ENCODE measurements at regions not wholly inside any gene's neighbourhood (a gene's known extent, or its start where the extent isn't known, plus 50 kb on each side); places are given as distances from the start of the nearest gene placed in this dataset.
"Not testable (repeated sequence)": the region's sequence is repeated elsewhere in the genome, so short reads cannot be mapped to it uniquely, and the experiment has no call there.

DNA sequence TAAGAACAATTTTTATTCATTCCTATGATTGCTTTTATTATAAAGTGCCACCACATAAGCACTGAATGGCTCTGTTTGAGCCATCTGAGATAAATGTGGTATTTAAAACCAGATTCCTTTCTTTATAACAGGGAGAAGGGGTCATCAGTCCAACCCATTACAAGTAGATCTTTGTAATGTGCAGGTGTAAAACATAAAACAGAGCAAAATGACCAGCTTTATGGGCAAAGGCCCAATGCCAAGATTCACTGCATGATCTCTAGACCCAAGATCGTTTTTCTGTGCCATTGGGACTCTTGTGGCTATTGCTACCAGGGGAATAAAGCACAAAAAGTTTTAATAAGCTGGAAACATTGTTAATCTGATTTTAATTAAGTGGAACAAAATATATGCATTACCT lies 469.9 kb downstream of the PRR16 start:
- Histone ChIP-seq H3K9me3 (peaks cover 0 to 11% (median 8%) of the 10 kb centered on the region in 4 donors), H3K36me3 (no peaks in the 10 kb centered on the region), H3K27me3 (no peaks in the 10 kb centered on the region), H3K4me1 (no peaks in the 10 kb centered on the region), H3K4me3 (no peak overlapping the region), H3K27ac (no peak overlapping the region)
- TF ChIP-seq EP300 (IDR thresholded peaks at IDR 0.05), result no peak
- TF ChIP-seq POLR2A (IDR thresholded peaks at IDR 0.05), result no peak
- no peak for TF ChIP-seq POLR2AphosphoS5 (IDR thresholded peaks at IDR 0.05)
- TF ChIP-seq, protein P1, sequence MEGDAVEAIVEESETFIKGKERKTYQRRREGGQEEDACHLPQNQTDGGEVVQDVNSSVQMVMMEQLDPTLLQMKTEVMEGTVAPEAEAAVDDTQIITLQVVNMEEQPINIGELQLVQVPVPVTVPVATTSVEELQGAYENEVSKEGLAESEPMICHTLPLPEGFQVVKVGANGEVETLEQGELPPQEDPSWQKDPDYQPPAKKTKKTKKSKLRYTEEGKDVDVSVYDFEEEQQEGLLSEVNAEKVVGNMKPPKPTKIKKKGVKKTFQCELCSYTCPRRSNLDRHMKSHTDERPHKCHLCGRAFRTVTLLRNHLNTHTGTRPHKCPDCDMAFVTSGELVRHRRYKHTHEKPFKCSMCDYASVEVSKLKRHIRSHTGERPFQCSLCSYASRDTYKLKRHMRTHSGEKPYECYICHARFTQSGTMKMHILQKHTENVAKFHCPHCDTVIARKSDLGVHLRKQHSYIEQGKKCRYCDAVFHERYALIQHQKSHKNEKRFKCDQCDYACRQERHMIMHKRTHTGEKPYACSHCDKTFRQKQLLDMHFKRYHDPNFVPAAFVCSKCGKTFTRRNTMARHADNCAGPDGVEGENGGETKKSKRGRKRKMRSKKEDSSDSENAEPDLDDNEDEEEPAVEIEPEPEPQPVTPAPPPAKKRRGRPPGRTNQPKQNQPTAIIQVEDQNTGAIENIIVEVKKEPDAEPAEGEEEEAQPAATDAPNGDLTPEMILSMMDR (IDR thresholded peaks at IDR 0.05), result no peak
- WGBS, 5 donors, result 19 to 57% (median 35%) methylated on average over 1 of the region's 1 CpG
- intact Hi-C loops (cut with DNase I; ENCODE audit: low total_unique reads), result no loop called here
- no peak for DNase-seq

- no peak for DNase-seq
- WGBS, 5 donors, result 87 to 96% (median 88%) methylated on average over 4 to 31 of the region's 31 CpGs
- Histone ChIP-seq H3K9me3 (peaks cover 0 to 11% (median 8%) of the 10 kb centered on the region in 4 donors), H3K27ac (no peak overlapping the region), H3K27me3 (no peaks in the 10 kb centered on the region), H3K4me3 (no peak overlapping the region), H3K36me3 (no peaks in the 10 kb centered on the region), H3K4me1 (no peaks in the 10 kb centered on the region)
- intact Hi-C loops (cut with DNase I; ENCODE audit: low total_unique reads), result no loop called here
- TF ChIP-seq, protein P1 (IDR thresholded peaks at IDR 0.05), result no peak
- no peak for TF ChIP-seq POLR2A (IDR thresholded peaks at IDR 0.05)
Observed at GRCh38 chr5:120936652-120937051, 472.6 kb downstream of the PRR16 start.

DNA sequence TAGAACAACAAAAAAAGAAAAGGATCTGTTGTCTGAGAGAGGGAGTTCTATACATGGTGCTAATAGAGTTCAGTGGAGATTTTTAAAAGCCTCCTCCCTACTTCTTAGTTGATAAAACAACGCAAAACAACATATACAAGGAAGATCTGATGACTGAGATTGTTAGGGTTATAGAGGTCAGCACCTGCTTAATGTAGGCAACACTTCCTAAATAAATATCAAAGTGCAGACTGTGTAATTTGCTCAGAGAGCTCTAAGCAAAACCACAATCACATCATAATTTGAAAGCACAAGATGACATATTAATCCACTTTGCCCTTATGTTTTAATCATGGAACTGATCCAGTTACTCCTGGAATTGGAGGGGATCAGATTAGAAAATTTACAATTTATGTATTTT lies 474.5 kb downstream of the PRR16 start:
- Histone ChIP-seq H3K27ac (no peak overlapping the region), H3K27me3 (no peaks in the 10 kb centered on the region), H3K4me3 (no peak overlapping the region), H3K4me1 (no peaks in the 10 kb centered on the region), H3K9me3 (peaks cover 0 to 11% (median 8%) of the 10 kb centered on the region in 4 donors), H3K36me3 (no peaks in the 10 kb centered on the region)
- WGBS, 5 donors, result 24 to 55% (median 33%) methylated on average over 1 of the region's 1 CpG
- intact Hi-C loops (cut with DNase I; ENCODE audit: low total_unique reads), result no loop called here
- TF ChIP-seq POLR2A (IDR thresholded peaks at IDR 0.05) (no peak), EP300 (IDR thresholded peaks at IDR 0.05) (no peak), POLR2AphosphoS5 (IDR thresholded peaks at IDR 0.05) (no peak)
- TF ChIP-seq, protein P1 (IDR thresholded peaks at IDR 0.05), result no peak
- DNase-seq, result no peak

GRCh38 chr5:120942596-120943350 lies 478.7 kb downstream of the PRR16 start:
- 77 to 85% (median 78%) methylated on average over 8 of the region's 8 CpGs for WGBS, 5 donors
- TF ChIP-seq POLR2A (IDR thresholded peaks at IDR 0.05) (no peak), EP300 (IDR thresholded peaks at IDR 0.05) (no peak), POLR2AphosphoS5 (IDR thresholded peaks at IDR 0.05) (no peak)
- TF ChIP-seq, protein P1 (IDR thresholded peaks at IDR 0.05), result no peak
- Histone ChIP-seq H3K9me3 (no peaks in the 10 kb centered on the region), H3K36me3 (no peaks in the 10 kb centered on the region), H3K4me1 (no peaks in the 10 kb centered on the region), H3K27ac (no peak overlapping the region), H3K4me3 (no peak overlapping the region), H3K27me3 (no peaks in the 10 kb centered on the region)
- intact Hi-C loops (cut with DNase I; ENCODE audit: low total_unique reads), result no loop called here
- no peak for DNase-seq

DNA sequence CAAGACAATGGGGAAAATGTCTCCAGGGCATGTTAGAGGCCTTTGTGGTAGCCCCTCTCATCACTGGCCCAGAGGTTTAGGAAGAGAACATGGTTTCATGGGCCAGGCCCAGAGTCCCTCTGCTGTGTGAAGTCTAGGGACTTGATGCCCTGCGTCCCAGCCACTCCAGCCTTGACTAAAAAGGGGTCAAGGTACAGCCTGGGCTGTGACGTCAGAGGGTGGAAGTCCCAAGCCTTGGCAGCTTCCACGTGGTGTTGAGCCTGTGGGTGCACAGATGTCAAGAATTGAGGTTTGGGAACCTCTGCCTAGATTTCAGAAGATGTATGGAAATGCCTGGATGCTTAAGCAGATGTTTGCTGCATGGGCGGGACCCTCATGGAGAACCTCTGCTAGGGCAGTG lies 485.5 kb downstream of the PRR16 start:
- H3K9me3 ChIP-seq, result peaks cover 0 to 40% (median 22%) of the 10 kb centered on the region in 4 donors
- DNase-seq; H3K27me3 ChIP-seq; H3K36me3 ChIP-seq; H3K27ac ChIP-seq; H3K4me3 ChIP-seq; intact Hi-C loops (cut with DNase I; ENCODE audit: low total_unique reads); H3K4me1 ChIP-seq: not testable (repeated sequence)
- WGBS, 5 donors, result 65 to 82% (median 71%) methylated on average over 4 of the region's 4 CpGs

DNA sequence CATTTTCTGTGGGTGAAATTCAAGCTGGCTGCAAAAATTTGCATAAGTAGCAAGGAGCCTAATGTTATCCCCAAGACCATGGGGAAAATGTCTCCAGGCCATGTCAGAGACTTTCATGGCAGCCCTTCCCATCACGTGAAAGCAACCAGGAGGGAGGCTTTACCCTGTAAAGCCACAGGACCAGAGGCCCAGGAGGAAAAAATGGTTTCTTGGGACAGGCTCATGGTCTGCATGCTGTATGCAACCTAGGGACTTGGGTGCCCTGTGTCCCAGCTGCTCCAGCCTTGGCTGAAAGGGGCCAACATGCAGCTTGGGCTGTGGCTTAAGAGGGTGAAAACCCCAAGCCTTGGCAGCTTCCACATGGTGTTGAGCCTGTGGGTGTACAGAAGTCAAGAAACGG lies 489.3 kb downstream of the PRR16 start:
- H3K4me1 ChIP-seq; DNase-seq; H3K27ac ChIP-seq; intact Hi-C loops (cut with DNase I; ENCODE audit: low total_unique reads); H3K27me3 ChIP-seq; H3K4me3 ChIP-seq; H3K36me3 ChIP-seq: not testable (repeated sequence)
- 50 to 75% (median 67%) methylated on average over 2 of the region's 2 CpGs for WGBS, 5 donors
- H3K9me3 ChIP-seq, result peaks cover 0 to 41% (median 25%) of the 10 kb centered on the region in 4 donors
